ENCODE measurements at regions not wholly inside any gene's neighbourhood (a gene's known extent, or its start where the extent isn't known, plus 50 kb on each side); places are given as distances from the start of the nearest gene placed in this dataset.

- TF ChIP-seq, protein P1, sequence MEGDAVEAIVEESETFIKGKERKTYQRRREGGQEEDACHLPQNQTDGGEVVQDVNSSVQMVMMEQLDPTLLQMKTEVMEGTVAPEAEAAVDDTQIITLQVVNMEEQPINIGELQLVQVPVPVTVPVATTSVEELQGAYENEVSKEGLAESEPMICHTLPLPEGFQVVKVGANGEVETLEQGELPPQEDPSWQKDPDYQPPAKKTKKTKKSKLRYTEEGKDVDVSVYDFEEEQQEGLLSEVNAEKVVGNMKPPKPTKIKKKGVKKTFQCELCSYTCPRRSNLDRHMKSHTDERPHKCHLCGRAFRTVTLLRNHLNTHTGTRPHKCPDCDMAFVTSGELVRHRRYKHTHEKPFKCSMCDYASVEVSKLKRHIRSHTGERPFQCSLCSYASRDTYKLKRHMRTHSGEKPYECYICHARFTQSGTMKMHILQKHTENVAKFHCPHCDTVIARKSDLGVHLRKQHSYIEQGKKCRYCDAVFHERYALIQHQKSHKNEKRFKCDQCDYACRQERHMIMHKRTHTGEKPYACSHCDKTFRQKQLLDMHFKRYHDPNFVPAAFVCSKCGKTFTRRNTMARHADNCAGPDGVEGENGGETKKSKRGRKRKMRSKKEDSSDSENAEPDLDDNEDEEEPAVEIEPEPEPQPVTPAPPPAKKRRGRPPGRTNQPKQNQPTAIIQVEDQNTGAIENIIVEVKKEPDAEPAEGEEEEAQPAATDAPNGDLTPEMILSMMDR (IDR thresholded peaks at IDR 0.05): no peak
- TF ChIP-seq POLR2A (IDR thresholded peaks at IDR 0.05; ENCODE audit: low read depth): no peak
Measured at GRCh38 chr10:61089251-61089650, 145.3 kb upstream of the RHOBTB1 start.
